Pons (tissue), 1 donor: ENCODE measurements at regions not wholly inside any gene's neighbourhood (a gene's known extent, or its start where the extent isn't known, plus 50 kb on each side); places are given as distances from the start of the nearest gene placed in this dataset.
"Not testable (repeated sequence)": the region's sequence is repeated elsewhere in the genome, so short reads cannot be mapped to it uniquely, and the experiment has no call there.

Experiments
- DNase-seq: peaks from one replicate; pipeline ENCODE4 v3.0.0-alpha.2; 2016; ENCODE audit warnings: low spot score

DNA sequence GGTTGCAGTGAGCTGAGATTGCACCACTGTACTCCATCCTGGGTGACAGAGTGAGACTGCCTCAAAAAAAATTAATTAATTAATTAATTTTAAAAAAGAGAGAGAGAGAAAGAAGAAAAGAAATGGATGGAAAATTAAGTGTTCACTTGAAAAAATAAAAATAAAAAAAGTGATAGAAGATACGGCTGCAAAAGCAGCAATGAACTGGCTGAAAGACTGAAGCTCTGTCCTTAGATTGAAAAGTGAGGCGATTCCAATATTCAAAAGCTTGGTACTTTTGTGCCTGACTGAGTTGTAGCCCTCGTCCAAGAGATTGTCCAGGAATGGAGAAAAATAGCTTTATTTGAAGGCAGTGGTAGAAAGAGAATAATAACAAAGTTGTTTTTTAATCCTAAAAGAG lies 154.6 kb downstream of the ADSS2 start:
- no peak for DNase-seq

DNA sequence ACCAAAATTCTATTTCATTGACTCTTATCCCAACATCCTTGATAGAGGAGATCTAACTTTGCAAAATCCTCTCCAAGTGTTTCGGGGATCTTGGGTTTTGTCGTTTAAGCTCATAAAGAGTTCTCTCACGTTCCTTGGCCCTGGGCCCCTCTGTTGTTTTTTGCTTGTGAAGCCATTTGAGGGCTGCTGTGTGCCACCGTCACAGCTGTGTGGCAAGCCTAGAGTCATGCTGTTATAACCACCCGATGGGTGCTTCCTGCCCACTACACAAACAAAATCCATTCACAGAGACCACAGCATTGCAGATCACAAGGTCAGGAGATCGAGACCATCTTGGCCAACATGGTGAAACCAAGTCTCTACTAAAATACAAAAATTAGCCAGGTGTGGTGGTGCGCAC lies 154.1 kb downstream of the ADSS2 start:
- DNase-seq, result no peak

DNA sequence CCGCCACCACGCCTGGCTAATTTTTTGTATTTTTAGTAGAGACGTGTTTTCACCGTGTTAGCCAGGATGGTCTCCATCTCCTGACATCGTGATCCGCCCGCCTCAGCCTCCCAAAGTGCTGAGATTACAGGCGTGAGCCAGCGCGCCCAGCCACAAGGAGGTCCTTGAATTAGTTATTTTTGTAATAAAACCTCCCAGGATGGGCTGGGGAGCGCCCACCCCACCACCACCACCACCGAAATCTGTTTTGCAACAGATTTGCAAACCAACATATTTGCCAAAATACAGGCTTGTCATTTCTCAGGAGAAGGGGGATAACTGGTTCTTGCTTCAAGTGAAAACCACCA lies 151.7 kb downstream of the ADSS2 start:
- DNase-seq, result not testable (repeated sequence)

DNA sequence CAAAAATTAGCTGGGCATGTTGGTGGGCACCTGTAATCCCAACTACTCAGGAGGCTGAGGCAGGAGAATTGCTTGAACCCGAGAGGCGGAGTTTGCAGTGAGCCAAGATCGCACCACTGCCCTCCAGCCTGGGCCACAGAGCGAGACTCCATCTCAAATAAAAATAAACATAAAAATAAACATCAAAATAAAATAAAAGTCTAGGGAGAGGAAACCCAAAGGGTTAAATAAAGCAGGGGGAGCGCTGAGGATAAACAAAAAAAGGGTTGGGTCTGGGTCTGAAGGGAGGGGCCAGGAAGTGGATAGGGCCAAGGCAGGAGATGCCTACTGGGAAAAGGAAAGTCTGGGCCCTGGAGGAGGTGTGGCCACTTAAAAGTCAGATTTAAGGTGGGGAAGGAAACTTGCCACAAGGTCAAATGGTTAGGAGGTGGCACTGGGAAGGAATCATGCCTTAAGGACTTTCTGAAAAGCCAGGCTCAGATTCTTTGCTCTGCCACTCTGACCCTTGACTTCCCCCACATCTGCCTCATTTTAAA lies 150.0 kb downstream of the ADSS2 start:
- no peak for DNase-seq

DNA sequence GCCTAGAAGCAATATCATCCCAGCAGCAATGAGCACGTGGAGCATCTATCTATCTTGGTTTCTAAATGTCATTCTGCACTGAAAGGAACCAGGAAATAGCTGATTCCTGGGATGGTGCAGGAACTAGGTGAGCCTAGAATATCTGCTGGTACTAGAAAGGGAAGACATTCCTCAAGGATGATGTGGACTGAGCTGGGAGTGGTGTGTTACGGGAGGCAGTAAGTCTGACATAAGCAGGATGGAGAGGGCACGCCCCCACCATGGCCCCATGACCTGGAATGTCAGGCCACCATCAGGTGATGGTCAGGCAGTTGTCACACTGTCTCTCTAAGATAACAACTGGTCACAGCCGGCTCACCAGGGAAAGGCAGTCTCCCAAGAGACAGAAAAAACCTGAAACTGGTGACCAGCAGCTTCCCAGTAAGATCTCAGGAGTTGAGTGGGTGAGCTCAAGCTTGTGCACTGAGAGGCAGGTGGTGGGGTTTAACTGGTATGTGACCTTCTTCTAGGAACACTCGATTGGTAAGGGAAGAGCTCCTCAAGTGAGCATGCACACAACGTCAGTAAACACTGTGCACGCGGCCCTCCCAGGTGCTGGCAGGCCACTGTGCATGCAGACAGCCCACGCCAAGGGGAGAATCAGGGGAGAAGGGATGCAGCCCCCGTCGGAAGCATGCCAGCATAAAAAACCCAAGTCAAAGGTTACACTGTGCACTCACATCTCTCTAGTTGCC lies 148.7 kb downstream of the ADSS2 start:
- no peak for DNase-seq

DNA sequence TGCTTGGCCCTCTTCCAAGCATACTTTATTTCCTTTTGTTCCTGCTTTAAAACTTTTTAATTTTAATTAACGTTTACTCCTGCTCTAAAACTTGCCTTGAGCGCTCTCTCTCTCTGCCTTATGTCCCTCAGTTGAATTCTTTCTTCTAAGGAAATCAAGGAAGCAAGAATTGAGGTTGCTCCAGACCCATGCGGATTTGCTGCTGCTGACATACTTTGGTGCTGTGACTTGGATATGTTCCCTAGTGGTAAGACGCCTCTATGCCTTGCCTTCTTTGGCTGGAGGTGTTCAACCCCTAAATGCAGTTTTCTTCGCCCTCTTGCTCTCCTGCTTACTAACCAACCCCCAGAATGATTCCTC lies 148.1 kb downstream of the ADSS2 start:
- no peak for DNase-seq

DNA sequence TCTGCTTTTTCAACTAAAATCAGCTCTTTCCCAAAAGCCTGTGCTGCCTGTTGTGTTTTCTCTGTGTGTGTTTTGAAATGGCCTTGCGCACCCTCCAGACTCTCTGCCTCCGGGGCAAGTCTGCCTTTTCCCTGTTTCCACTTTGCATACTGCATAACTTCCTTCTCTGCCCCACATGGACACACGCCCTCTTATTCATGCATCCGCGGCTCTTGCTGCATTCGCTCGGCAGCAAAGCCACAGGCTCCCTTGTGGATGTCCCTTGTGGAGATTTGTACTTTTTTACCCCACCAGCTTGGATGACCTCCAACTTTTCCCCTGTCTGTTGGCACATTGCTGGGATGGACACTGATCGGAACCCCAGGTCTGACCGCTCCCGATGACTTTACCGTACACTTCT lies 147.6 kb downstream of the ADSS2 start:
- no peak for DNase-seq

DNA sequence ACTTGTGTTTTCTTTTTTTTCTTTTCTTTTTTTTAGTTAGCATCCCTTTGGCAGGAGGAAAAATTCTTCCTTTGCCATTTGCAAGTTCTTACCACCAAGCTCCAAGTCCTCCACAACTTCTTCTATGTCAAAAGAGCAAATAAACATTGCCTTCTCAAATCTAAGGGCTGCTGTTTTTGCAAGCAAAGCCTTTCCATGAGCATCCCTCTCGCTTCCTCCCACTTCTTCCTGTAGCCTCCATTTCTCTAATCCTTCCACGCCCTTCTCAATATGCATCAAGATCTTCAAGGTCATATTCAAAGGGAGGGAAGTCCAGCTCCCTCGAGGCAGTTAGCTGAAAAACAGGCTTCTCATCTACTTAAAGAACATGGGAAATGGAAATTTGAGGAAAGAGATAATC lies 147.1 kb downstream of the ADSS2 start:
- no peak for DNase-seq

DNA sequence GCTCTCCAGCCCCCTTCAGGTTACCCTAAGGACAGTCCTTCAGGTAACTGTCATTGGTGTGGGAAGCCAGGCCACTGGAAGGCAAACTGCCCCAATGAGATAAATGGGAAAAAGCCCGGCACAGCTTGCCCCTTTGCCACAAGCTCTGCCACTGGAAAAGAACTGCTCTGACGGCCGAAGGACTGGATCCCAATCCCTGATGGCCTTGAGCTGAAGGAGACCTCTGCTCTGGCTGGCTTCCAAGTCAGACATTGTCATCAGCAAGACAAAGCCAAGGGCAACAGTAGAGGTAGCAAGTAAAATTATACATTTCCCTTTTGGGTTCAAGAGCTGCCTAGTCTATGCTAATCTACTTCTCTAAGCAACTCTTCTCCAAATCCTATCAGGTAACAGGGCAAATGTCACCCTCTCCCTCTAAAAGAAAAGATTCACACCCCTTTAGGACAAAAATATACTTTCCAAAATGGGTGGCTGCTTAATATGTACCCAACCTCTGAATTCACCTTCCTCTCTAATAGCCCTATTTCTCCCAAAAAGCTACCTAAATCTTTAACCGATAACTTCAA lies 145.8 kb downstream of the ADSS2 start:
- DNase-seq, result no peak

DNA sequence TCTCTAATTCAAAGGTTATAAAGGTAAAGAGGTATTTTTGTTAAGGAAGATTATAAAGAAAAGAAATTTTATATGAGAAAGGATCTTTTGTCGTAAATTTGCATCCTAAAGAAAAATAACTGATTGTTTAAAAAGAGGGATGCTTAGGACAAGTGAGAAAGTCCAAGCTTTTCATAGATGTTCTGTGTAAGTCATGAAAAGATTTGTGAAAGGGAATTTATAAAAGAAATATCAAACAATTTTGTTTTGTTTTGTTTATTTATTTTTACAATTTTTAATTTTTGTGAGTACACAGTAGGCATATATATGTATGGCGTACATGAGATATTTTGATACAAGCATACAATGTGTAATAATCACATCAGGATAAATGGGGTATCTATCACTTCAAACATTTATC lies 145.2 kb downstream of the ADSS2 start:
- DNase-seq, result no peak

DNA sequence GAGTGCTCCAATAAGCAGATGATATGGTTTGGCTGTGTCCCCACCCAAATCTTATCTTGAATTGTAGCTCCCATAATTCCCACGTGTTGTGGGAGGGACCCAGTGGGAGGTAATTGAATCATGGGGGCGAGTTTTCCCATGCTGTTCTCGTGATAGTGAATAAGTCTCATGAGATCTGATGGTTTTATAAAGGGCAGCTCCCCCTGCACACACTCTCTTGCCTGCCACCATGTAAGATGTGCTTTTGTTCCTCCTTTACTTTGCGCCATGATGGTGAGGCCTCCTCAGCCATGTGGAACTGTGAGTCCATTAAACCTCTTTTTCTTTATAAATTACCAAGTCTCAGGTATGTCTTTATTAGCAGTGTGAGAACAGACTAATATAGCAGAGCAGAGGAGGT lies 142.5 kb downstream of the ADSS2 start:
- not testable (repeated sequence) for DNase-seq

DNA sequence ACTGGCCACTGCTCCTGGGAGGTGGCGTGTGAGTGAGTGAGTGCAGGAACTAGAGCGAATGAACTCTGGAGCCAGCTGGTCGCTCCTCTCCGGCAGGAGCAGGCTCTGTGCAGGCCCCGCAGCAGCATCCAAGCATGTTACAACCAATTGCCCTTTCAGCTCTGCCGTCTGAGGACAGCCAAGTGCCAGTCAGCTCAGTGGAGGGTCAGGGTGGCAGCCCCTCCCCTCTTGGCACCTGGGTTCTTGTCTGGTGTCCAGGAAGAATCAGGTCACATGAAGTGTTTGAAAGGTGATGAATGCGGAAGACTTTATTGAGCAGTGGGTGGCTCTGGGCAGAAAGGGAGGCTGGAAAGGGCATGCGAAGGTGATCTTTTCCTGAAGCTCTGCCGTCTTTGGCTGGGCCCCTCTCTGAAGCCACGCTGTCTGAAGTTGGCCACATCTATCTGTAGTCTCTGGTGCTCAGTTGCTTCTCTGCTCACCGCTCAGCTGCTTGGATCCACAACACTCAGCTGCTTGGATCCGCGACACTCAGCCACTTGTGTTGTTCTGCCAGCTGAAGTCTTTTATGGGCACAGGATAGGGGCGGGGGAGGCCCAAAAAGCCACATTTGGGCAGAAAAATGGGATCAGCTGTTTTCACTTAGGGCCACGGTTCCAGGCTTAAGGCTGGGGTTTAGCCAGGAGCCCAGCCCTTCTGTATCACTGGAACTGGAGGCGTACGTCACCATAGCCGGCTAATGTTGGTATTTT lies 139.8 kb downstream of the ADSS2 start:
- DNase-seq, result no peak

DNA sequence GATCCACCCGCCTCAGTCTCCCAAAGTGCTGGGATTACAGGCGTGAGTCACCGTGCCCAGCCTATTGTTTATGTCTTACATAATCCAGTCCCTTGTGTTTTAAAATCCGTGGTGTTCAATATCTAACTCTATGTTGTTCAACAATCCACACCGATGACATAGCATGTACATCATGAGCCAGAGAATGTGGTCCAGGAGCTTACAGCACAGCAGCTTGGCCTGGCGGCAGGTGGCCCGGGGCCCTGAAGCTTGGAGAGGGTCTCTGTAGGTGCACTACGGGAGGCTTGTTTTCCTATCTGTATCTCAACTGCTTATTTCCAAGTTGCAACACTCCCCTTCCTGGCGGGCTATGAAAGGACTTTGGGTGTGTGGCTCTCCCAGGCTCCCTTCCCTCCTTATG lies 138.4 kb downstream of the ADSS2 start:
- no peak for DNase-seq

DNA sequence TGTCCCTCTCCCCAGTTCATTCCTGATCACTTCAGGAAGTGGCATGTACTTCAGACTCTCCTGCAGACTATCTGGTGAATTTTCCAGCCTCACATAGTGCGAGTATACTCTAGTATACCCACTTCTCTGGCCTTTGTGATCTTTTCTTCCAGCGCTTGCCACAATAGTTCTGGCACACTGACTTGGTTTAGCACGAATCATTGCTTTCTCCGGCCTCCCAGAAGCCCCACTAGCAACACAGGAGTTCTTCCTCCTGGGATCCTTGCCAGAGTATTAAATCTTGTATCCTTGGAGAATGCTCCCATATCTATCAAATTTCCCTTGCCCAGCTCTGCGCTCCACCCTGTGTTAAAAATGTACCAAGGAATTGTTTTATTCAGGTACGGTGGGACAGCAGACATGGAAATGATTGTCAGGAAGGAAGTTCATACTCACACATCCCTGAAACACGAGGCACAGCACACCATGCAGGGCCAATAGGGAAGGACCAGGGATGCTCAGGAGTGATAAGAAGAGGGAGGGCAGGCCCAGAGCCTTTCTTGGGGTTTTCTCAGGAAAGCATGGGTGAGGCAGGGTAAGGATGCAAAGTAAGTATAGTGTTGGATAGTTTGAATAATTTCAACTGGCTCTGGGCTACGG lies 136.7 kb downstream of the ADSS2 start:
- DNase-seq, result no peak

DNA sequence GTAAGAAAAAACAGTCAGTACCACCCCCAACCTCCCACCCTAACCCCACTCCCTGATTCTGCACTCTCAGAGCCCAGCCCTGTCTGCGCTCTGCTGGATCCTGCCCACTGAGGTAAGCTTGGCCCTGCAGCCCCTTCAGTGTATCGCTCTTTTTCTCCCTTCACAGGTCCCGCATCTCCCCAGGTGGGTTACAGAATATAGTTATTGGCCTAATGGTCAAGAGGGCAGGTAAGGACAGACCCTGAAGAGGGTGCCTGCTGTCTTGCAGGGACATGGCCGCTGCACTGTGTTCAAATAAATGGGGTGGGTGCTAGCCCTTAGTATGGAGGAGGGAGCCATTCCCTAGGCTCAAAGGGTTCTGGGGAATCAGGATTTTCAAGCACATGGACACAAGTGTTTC lies 135.7 kb downstream of the ADSS2 start:
- DNase-seq, result no peak

DNA sequence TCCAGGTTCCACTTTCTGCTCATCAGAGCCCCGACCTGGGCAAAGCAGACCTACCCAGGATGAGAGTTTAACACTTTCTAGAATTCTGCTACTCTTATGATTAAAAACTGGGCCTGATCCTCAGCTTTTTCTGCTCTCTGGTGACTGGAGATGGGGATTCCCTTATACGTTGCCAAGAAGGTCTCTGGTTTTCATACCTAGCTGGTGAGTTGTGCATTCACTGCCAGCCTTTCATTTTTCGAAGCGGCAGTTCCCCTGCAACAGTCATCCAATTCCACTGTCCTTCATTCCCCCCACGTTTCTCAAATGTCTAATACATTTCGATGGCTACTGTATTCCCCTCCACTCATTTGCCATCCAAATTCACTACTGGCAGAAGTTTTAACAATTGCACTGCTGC lies 135.3 kb downstream of the ADSS2 start:
- no peak for DNase-seq

DNA sequence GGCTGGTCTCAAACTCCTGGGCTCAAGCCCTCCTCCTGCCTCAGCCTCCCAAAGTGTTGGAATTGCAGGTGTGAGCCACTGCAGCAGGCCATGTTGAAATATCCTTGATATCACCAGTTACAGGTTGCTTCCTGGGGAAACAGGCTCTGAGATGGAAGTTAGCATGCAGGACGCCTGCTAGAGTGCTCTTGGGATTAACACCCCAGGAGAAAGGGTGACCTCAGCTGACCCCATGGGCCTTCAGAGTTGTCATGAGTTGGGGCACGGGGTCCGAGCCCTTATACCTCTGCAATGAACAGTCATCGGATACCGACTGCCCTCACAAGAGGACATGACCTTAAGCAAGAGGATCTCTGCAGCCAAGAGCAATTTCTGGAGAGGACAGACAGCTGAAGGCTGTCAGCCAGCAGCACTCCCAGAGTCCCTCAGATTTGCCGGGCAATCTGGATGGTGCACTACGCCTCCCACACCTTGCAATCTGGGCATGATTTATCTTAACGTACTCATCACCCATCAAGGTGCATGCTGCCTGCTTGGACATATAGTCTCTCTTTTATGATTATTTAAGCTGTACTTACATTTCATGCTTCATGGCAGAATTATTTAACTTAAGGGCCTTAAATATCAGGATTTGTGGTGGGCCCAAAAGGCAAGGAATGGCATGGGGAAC lies 134.6 kb downstream of the ADSS2 start:
- DNase-seq, result no peak

DNA sequence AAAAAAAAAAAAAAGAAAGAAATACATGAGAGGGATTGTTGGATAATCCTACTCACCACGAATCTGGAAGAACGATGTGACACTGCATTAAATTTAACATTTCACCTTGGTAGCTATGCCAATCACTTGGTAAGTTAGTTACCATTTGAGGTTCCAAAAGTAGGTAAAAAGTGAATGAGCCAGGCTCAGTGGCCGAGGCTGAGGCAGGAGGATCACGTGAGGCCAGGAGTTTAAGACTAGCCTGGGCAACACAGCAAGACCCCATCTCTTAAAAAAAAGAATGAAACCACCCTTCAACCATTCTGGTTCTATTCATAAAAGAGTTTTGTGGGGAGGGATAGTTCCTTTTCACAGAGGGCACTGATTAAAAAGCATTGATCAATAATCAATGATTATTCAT lies 133.6 kb downstream of the ADSS2 start:
- no peak for DNase-seq

DNA sequence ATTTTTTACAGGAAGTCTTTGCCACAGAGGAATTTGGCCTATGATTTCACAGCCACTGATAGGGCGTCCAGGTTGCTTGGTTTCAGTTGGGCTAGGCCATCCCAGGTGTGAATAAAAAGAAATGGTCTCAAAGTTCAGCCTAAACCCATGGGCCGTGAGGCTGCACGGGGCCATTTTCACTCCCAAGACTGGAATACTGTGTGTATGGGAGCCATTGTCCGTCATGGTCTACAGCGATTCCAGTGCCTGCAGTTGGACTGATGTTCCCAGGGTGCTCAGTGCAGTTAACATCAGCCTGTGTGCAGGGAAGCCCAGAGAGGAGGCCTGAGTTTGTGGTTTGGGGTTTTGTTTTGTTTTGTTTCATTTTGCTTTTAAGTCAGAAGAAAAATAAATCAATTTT lies 133.2 kb downstream of the ADSS2 start:
- DNase-seq, result no peak

DNA sequence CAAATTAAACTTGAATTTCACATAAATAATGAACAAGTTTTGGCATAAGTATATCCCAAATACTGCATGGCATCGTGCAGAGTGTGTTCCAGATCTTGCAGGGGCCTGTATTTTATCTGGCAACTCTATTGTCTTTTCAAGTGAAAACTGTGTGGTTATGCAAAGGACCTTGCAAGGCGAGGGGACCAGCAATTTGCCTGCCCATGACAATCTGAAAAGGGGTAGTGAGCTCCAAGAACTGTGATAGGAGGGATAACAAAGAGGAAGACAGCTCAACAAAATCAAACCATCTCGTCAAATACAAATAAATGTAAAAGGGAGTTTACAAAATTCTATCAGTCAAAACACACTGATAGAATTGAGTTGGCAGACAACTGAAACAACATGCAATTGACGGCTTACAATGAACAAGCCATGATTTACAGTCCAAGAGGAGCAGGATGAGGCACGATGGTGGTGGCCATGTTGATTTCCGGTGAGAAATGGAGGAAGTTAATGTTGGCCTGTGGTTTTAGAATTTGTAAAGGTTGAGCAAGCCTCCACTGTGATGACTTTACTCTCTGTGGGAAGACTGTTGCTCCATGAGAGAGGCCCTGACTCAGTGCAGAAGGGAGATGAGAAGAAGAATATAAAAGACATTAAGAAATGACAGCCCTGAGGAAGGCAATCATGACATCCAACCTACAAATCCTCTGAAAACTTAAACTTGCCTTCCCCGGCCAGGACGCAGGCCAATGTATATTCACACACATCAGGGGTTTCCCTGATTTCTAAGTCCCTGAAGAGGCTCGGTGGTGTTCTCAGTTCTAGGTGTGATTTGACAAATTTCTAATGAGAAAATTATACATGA lies 132.2 kb downstream of the ADSS2 start:
- DNase-seq, result peak; percentile 55

DNA sequence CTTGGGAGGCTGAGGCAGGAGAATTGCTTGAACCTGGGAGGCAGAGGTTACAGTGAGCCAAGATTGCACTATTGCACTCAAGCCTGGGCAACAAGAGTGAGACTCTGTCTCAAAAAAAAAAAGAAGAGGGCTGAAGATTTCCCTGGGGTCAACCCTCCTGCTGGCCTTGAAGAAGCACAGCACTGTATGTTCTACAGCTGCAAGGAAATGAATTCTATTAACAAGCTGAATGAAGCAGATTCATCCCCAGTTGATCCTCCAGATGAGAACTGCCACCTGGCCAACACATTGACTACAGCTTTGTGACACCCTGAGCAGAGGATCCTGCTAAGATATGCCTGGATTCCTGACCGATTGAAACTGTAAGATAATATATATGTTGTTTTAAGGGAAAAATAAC lies 129.5 kb downstream of the ADSS2 start:
- DNase-seq, result no peak
